ENCODE measurements at regions not wholly inside any gene's neighbourhood (a gene's known extent, or its start where the extent isn't known, plus 50 kb on each side); places are given as distances from the start of the nearest gene placed in this dataset.

DNA sequence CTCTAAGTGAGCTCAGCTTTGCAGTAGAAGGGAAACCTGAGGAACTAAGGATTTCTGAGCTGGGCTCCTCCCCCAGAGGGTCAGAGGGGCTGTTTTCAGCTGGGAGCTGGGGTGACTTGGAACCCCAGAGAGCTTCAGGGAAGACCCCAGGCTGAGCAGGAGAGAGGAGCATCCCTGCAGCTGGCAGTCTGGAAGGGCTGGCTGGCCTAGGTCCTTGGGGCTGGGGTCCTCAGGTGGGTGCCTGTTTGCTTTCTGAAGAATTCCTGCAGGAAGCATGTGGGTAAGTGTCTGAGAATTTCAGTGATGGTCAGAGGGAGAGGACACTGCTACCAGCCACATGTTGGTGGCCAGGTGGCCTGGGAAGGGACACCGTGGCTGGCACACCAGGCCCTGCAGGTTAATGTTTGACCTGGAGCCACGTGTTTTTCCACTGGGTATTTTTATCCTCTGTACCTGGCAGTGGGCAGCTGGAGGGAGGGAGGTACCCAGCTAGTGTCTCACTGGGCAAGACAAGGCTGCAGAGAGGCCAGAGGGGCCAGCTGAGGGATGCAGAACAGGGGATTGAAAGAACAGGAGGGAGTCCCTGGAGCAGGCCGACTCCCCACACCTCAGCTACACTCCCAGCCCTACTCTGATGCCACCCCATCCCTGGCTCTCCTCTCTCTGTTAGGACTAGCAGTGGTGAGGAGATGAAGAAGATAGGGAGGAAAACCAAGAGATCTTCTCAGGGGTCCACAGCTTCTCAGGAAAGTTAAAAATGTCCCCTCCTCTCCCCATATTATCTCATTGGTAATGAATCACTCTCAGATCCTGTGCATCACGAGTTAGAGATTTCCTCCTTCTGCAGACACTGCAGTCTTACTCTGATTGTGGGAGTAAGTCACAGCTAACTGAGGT lies 143.6 kb downstream of the VEGFA start:
- no peak for TF ChIP-seq EZH2phosphoT487 (IDR thresholded peaks at IDR 0.05; ENCODE audit: borderline replicate concordance)
- TF ChIP-seq, protein P1, sequence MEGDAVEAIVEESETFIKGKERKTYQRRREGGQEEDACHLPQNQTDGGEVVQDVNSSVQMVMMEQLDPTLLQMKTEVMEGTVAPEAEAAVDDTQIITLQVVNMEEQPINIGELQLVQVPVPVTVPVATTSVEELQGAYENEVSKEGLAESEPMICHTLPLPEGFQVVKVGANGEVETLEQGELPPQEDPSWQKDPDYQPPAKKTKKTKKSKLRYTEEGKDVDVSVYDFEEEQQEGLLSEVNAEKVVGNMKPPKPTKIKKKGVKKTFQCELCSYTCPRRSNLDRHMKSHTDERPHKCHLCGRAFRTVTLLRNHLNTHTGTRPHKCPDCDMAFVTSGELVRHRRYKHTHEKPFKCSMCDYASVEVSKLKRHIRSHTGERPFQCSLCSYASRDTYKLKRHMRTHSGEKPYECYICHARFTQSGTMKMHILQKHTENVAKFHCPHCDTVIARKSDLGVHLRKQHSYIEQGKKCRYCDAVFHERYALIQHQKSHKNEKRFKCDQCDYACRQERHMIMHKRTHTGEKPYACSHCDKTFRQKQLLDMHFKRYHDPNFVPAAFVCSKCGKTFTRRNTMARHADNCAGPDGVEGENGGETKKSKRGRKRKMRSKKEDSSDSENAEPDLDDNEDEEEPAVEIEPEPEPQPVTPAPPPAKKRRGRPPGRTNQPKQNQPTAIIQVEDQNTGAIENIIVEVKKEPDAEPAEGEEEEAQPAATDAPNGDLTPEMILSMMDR (IDR thresholded peaks at IDR 0.05 in 2 of 3, conservative IDR thresholded peaks at IDR 0.05 in 1 of 3; ENCODE audit: borderline replicate concordance in 1 of 3, insufficient read depth in 1 of 3, low read depth in 2 of 3, low read length in 2 of 3): no peak
- TF ChIP-seq POLR2AphosphoS5 (IDR thresholded peaks at IDR 0.05; ENCODE audit: low read depth, low read length): no peak
- TF ChIP-seq POLR2A (IDR thresholded peaks at IDR 0.05; ENCODE audit: borderline replicate concordance, extremely low read depth, insufficient read depth, insufficient read length): no peak
- TF ChIP-seq, protein P2, sequence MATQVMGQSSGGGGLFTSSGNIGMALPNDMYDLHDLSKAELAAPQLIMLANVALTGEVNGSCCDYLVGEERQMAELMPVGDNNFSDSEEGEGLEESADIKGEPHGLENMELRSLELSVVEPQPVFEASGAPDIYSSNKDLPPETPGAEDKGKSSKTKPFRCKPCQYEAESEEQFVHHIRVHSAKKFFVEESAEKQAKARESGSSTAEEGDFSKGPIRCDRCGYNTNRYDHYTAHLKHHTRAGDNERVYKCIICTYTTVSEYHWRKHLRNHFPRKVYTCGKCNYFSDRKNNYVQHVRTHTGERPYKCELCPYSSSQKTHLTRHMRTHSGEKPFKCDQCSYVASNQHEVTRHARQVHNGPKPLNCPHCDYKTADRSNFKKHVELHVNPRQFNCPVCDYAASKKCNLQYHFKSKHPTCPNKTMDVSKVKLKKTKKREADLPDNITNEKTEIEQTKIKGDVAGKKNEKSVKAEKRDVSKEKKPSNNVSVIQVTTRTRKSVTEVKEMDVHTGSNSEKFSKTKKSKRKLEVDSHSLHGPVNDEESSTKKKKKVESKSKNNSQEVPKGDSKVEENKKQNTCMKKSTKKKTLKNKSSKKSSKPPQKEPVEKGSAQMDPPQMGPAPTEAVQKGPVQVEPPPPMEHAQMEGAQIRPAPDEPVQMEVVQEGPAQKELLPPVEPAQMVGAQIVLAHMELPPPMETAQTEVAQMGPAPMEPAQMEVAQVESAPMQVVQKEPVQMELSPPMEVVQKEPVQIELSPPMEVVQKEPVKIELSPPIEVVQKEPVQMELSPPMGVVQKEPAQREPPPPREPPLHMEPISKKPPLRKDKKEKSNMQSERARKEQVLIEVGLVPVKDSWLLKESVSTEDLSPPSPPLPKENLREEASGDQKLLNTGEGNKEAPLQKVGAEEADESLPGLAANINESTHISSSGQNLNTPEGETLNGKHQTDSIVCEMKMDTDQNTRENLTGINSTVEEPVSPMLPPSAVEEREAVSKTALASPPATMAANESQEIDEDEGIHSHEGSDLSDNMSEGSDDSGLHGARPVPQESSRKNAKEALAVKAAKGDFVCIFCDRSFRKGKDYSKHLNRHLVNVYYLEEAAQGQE (IDR thresholded peaks at IDR 0.05; ENCODE audit: low read depth): no peak
- no peak for TF ChIP-seq SIN3A (IDR thresholded peaks at IDR 0.05; ENCODE audit: low read depth)
- TF ChIP-seq, protein P3, sequence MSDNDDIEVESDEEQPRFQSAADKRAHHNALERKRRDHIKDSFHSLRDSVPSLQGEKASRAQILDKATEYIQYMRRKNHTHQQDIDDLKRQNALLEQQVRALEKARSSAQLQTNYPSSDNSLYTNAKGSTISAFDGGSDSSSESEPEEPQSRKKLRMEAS (IDR thresholded peaks at IDR 0.05): no peak
- TF ChIP-seq RAD21 (IDR thresholded peaks at IDR 0.05; ENCODE audit: low read depth): no peak
- TF ChIP-seq SP1 (IDR thresholded peaks at IDR 0.05; ENCODE audit: low read depth): no peak
- no peak for TF ChIP-seq YY1 (IDR thresholded peaks at IDR 0.05; ENCODE audit: extremely low read depth, insufficient replicate concordance, low read depth, low read length)
- no peak for TF ChIP-seq ZFX (IDR thresholded peaks at IDR 0.05)

All from HCT116 (cell line).